ENCODE measurements at regions not wholly inside any gene's neighbourhood (a gene's known extent, or its start where the extent isn't known, plus 50 kb on each side); places are given as distances from the start of the nearest gene placed in this dataset.

DNA sequence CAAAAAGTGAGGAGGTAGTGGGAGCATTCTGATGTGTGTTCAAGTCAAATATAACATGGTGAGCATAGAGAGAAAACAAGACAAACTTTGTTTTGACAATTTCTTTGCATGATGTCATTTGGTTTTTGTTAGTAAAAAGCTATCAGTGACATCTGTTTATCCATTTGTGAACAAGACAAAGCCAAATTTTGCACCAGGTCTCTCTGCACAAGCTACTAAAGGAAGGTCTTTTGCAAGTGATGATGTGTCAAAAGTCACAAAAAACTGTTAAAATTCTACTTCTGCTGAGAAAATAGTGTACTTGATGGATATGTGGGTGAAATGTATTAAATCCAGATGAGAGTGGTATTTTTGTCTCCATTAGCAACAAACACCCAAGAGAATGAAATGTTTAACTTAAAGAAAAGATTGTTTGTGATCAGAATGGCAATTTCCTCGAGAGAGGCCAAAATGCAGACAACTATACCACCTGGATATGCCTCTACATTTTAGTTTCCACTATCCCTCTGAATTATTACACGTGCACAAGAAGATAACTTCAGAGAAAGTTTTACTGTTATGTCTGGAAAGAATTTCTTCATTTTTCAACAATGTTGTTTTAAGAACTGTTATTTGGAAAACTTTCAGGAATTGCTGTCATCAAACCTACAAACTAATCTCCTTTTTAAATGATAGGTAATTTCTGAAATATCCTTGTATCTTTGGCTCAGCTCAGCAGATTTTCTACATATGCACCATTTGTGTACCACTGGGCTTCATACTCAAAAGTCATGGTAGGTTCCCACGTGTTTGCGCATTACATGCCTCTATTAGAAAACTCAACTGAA lies 807.4 kb upstream of the ADGRL2 start:
- H3K4me2 ChIP-seq (ENCODE audit: insufficient read depth in 1 of 2, low read depth in 2 of 2, low read length in 2 of 2) = no peak overlapping the region
- H4K91ac ChIP-seq (replicated peaks; ENCODE audit: insufficient read length, low read length) = no peak overlapping the region
- 0 out of 4 replicates have a peak, but pooled peaks cover 0 to 5% of the 10 kb centered on the region in 2 experiments for H3K9me3 ChIP-seq (ENCODE audit: insufficient read depth in 2 of 2, low read depth in 1 of 2, low read length in 1 of 2)
- ChIA-PET POLR2A (ENCODE audit: partially characterized antibody) (interaction anchor here (0.6 kb wide), 1 partner anchor 15 kb away, joined by 3 read pairs; no protein-coding TSS in a partner anchor), CTCF (ENCODE audit: partially characterized antibody) (interaction anchor here (0.6 kb wide), 1 partner anchor 40 kb away, joined by 3 read pairs; no protein-coding TSS in a partner anchor)
- no peak for DNase-seq (ENCODE audit: low read depth in 1 of 2, low spot score in 2 of 2)
- no peak overlapping the region for H4K5ac ChIP-seq (ENCODE audit: insufficient read length, low read depth, low read length)
- H3K18ac ChIP-seq (ENCODE audit: extremely low read depth, low read length) = no peak overlapping the region
- H2BK20ac ChIP-seq (ENCODE audit: low read length) = no peak overlapping the region
- H4K8ac ChIP-seq (ENCODE audit: extremely low read depth, insufficient read depth, low read length) = no peak overlapping the region
- no peak overlapping the region for H3K14ac ChIP-seq (ENCODE audit: insufficient read length)
- H3K4me1 ChIP-seq (replicated peaks in 1 of 4; ENCODE audit: control insufficient read depth in 3 of 4, insufficient read depth in 4 of 4, low read length in 3 of 4) = peaks cover 0 to 2% (median 0%) of the 10 kb centered on the region in 4 experiments; a peak in 1 of 7 replicates
- no peaks in the 10 kb centered on the region for H3K23me2 ChIP-seq (ENCODE audit: low read depth, low read length)
- H2AFZ ChIP-seq (ENCODE audit: low read length) = no peak overlapping the region
- no peak overlapping the region for H3K9ac ChIP-seq (replicated peaks in 1 of 4; ENCODE audit: extremely low read depth in 1 of 4, low read depth in 3 of 4, low read length in 3 of 4)
- H3K27ac ChIP-seq (ENCODE audit: low read depth, low read length) = no peak overlapping the region
- 91% methylated on average over 4 of the region's 4 CpGs; no CpG with 5 or more reads in 1 of the 2 experiments for WGBS, 2 experiments (ENCODE audit: extremely low coverage in 1 of 2, insufficient coverage in 1 of 2, insufficient read length in 1 of 2, insufficient replicate concordance in 2 of 2, low coverage in 1 of 2, low lambda C conversion rate in 2 of 2, missing lambda C conversion rate in 1 of 2)
- H2AK5ac ChIP-seq (ENCODE audit: low read depth, low read length) = no peak overlapping the region
- H3K36me3 ChIP-seq (ENCODE audit: control insufficient read depth in 2 of 4, insufficient read depth in 4 of 4, low read length in 3 of 4) = no peaks in the 10 kb centered on the region
- no peak overlapping the region for H3K4ac ChIP-seq (replicated peaks; ENCODE audit: insufficient read length, low read depth, low read length)
- no peak overlapping the region for H3K56ac ChIP-seq (replicated peaks; ENCODE audit: insufficient read length, low read depth, low read length)
- no peaks in the 10 kb centered on the region for H3K27me3 ChIP-seq (replicated peaks in 1 of 4; ENCODE audit: control insufficient read depth in 3 of 4, extremely low read depth in 1 of 4, insufficient read depth in 3 of 4, low read length in 3 of 4)
- no peak overlapping the region for H2BK15ac ChIP-seq (ENCODE audit: low read length)
- no peak overlapping the region for H3K23ac ChIP-seq (ENCODE audit: insufficient read length)
- no peak overlapping the region for H3K4me3 ChIP-seq (ENCODE audit: extremely low read depth in 1 of 4, insufficient read depth in 2 of 4, low read depth in 3 of 4, low read length in 4 of 4)
- no peak overlapping the region for H2BK12ac ChIP-seq (ENCODE audit: low read depth, low read length)
- no peak overlapping the region for H2BK120ac ChIP-seq (replicated peaks; ENCODE audit: low read depth, low read length)
- H2BK5ac ChIP-seq (ENCODE audit: low read depth, low read length) = no peak overlapping the region
- H4K20me1 ChIP-seq (replicated peaks in 1 of 2; ENCODE audit: control insufficient read depth in 1 of 2, insufficient read depth in 2 of 2, low read length in 2 of 2) = no peaks in the 10 kb centered on the region
- FAIRE-seq = no peak
- H3K79me2 ChIP-seq (ENCODE audit: control insufficient read depth in 1 of 2, insufficient read depth in 2 of 2, low read length in 2 of 2) = no peaks in the 10 kb centered on the region
- H3K79me1 ChIP-seq (ENCODE audit: low read depth, low read length) = no peaks in the 10 kb centered on the region
- TF ChIP-seq CEBPB (IDR thresholded peaks at IDR 0.05; ENCODE audit: low read depth, low read length) = no peak
- TF ChIP-seq NRF1 (IDR thresholded peaks at IDR 0.05; ENCODE audit: low read depth, low read length) = no peak
- no peak for TF ChIP-seq PHF8 (conservative IDR thresholded peaks at IDR 0.05; ENCODE audit: low read depth, low read length)
- TF ChIP-seq KDM4A (IDR thresholded peaks at IDR 0.05; ENCODE audit: low read depth, low read length, severe bottlenecking) = no peak
- no peak for TF ChIP-seq SIN3A (conservative IDR thresholded peaks at IDR 0.05 in 1 of 2, IDR thresholded peaks at IDR 0.05 in 1 of 2; ENCODE audit: low read depth in 1 of 2, low read length in 2 of 2)
- TF ChIP-seq, protein P1, sequence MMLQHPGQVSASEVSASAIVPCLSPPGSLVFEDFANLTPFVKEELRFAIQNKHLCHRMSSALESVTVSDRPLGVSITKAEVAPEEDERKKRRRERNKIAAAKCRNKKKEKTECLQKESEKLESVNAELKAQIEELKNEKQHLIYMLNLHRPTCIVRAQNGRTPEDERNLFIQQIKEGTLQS (IDR thresholded peaks at IDR 0.05; ENCODE audit: insufficient read depth, low read depth, low read length) = no peak
- TF ChIP-seq, protein P2, sequence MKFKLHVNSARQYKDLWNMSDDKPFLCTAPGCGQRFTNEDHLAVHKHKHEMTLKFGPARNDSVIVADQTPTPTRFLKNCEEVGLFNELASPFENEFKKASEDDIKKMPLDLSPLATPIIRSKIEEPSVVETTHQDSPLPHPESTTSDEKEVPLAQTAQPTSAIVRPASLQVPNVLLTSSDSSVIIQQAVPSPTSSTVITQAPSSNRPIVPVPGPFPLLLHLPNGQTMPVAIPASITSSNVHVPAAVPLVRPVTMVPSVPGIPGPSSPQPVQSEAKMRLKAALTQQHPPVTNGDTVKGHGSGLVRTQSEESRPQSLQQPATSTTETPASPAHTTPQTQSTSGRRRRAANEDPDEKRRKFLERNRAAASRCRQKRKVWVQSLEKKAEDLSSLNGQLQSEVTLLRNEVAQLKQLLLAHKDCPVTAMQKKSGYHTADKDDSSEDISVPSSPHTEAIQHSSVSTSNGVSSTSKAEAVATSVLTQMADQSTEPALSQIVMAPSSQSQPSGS (IDR thresholded peaks at IDR 0.05; ENCODE audit: low read length) = no peak
- no peak for TF ChIP-seq SP1 (IDR thresholded peaks at IDR 0.05; ENCODE audit: low read depth, low read length)
- TF ChIP-seq CTBP2 (IDR thresholded peaks at IDR 0.05; ENCODE audit: borderline replicate concordance, insufficient read depth, insufficient read length, low read length) = no peak
- no peak for TF ChIP-seq JUN (IDR thresholded peaks at IDR 0.05; ENCODE audit: low read depth, low read length)

All from H1 (cell line).